WTC11 (cell line): ENCODE measurements at regions not wholly inside any gene's neighbourhood (a gene's known extent, or its start where the extent isn't known, plus 50 kb on each side); places are given as distances from the start of the nearest gene placed in this dataset.

Experiments used
- ATAC-seq: fragments of 200-7000 bp; cut with Tn5 transposase; 2 replicates; pipeline ENCODE4 v1.10.0; 2021; ENCODE audit warnings: mild to moderate bottlenecking, moderate library complexity
- CTCF ChIA-PET: fragments of 300-600 bp; sonication (Branson Sonifier 250); formaldehyde crosslinking; loops from one replicate; lab custom pipeline; 2021; ENCODE audit warnings: antibody characterized with exemption; lab: Charles Lee
- POLR2A ChIA-PET: fragments of 350-600 bp; sonication (Branson Sonifier 250); formaldehyde crosslinking; loops from one replicate; lab custom pipeline; 2021; ENCODE audit warnings: antibody characterized with exemption; lab: Charles Lee
- DNase-seq: peaks from one replicate; pipeline ENCODE4 v3.0.0; 2021; ENCODE audit warnings: low spot score
- H3K27ac Mint-ChIP-seq: 2 replicates; pipeline ENCODE4 v1.8.0; 2021; ENCODE audit warnings: mixed read lengths
- H3K27me3 Mint-ChIP-seq: 2 replicates; pipeline ENCODE4 v1.8.0; 2021; ENCODE audit warnings: low read depth, mild to moderate bottlenecking, moderate library complexity, mixed read lengths
- H3K36me3 Mint-ChIP-seq: 2 replicates; pipeline ENCODE4 v1.8.0; 2021; ENCODE audit warnings: mixed read lengths
- H3K4me1 Mint-ChIP-seq: 2 replicates; pipeline ENCODE4 v1.8.0; 2022; ENCODE audit warnings: mixed read lengths
- H3K4me3 Mint-ChIP-seq: 2 replicates; pipeline ENCODE4 v1.8.0; 2021; ENCODE audit warnings: mild to moderate bottlenecking, moderate library complexity, mixed read lengths
- H3K9me3 Mint-ChIP-seq: 2 replicates; pipeline ENCODE4 v1.8.0; 2021; ENCODE audit warnings: mixed read lengths
- CBFB ChIP-seq: sonication (generic); formaldehyde crosslinking; IDR thresholded peaks from 2 replicates; pipeline ENCODE4 v1.8.1; 2022; ENCODE audit warnings: mild to moderate bottlenecking, low read depth, missing genetic modification reagents
- E2F5 ChIP-seq: sonication (generic); formaldehyde crosslinking; IDR thresholded peaks from 2 replicates; pipeline ENCODE4 v1.8.1; 2022; ENCODE audit warnings: mild to moderate bottlenecking, moderate library complexity, missing genetic modification reagents
- ELF4 ChIP-seq: sonication (generic); formaldehyde crosslinking; IDR thresholded peaks from 2 replicates; pipeline ENCODE4 v1.8.1; 2022; ENCODE audit warnings: low read depth, mild to moderate bottlenecking, moderate library complexity, missing genetic modification reagents
- FOXP1 ChIP-seq: sonication (generic); formaldehyde crosslinking; IDR thresholded peaks from 2 replicates; pipeline ENCODE4 v1.8.0; 2022; ENCODE audit warnings: missing genetic modification reagents, mild to moderate bottlenecking, moderate library complexity, borderline replicate concordance
- GRHL2 ChIP-seq: fragments of 250-450 bp; sonication (Bioruptor Pico); IDR thresholded peaks from 2 replicates; pipeline ENCODE4 v1.8.0; 2022; ENCODE audit warnings: mild to moderate bottlenecking, moderate library complexity; ENCODE audit not compliant: insufficient replicate concordance, severe bottlenecking
- HMGA2 ChIP-seq: fragments of 250-450 bp; sonication (Bioruptor Pico); IDR thresholded peaks from 2 replicates; pipeline ENCODE4 v1.4.0; 2021; ENCODE audit warnings: mild to moderate bottlenecking, moderate library complexity
- IRF1 ChIP-seq: sonication (generic); formaldehyde crosslinking; IDR thresholded peaks from 2 replicates; pipeline ENCODE4 v1.8.0; 2023; ENCODE audit warnings: missing genetic modification reagents
- IRF2 ChIP-seq: sonication (generic); formaldehyde crosslinking; IDR thresholded peaks from 2 replicates; pipeline ENCODE4 v1.8.0; 2022; ENCODE audit warnings: low read depth, missing genetic modification reagents, borderline replicate concordance
- MYBL2 ChIP-seq: sonication (generic); formaldehyde crosslinking; IDR thresholded peaks from 2 replicates; pipeline ENCODE4 v1.8.1; 2023; ENCODE audit warnings: mild to moderate bottlenecking, moderate library complexity, missing genetic modification reagents
- NFE2L1 ChIP-seq: sonication (generic); formaldehyde crosslinking; IDR thresholded peaks from 2 replicates; pipeline ENCODE4 v1.8.1; 2023; ENCODE audit warnings: missing genetic modification reagents
- NFYB ChIP-seq: sonication (generic); formaldehyde crosslinking; conservative IDR thresholded peaks from 2 replicates; pipeline ENCODE4 v1.8.0; 2022; ENCODE audit warnings: low read depth, missing genetic modification reagents
- NR2C2 ChIP-seq: sonication (generic); formaldehyde crosslinking; IDR thresholded peaks from 2 replicates; pipeline ENCODE4 v1.8.0; 2022; ENCODE audit warnings: mild to moderate bottlenecking, missing genetic modification reagents
- RORB ChIP-seq: fragments of 250-450 bp; sonication (Bioruptor Pico); IDR thresholded peaks from 2 replicates; pipeline ENCODE4 v1.9.0; 2021; ENCODE audit warnings: mild to moderate bottlenecking
- ZNF263 ChIP-seq: sonication (generic); formaldehyde crosslinking; IDR thresholded peaks from 2 replicates; pipeline ENCODE4 v1.8.1; 2022; ENCODE audit warnings: low read depth, mild to moderate bottlenecking, moderate library complexity, missing genetic modification reagents
- ZNF317 ChIP-seq: sonication (generic); formaldehyde crosslinking; IDR thresholded peaks from 2 replicates; pipeline ENCODE4 v1.8.1; 2023; ENCODE audit warnings: low read depth, mild to moderate bottlenecking, moderate library complexity, missing genetic modification reagents, borderline replicate concordance
- ZNF396 ChIP-seq: fragments of 250-450 bp; sonication (Bioruptor Pico); IDR thresholded peaks from 2 replicates; pipeline ENCODE4 v1.8.0; 2021; ENCODE audit warnings: mild to moderate bottlenecking, moderate library complexity, borderline replicate concordance
- ZNF416 ChIP-seq: fragments of 250-450 bp; sonication (Bioruptor Pico); IDR thresholded peaks from 2 replicates; pipeline ENCODE4 v1.9.0; 2021; ENCODE audit warnings: mild to moderate bottlenecking, inconsistent platforms
- ZNF671 ChIP-seq: fragments of 250-450 bp; sonication (Bioruptor Pico); IDR thresholded peaks from 2 replicates; pipeline ENCODE4 v1.8.0; 2021; ENCODE audit warnings: mild to moderate bottlenecking
- TF ChIP-seq, protein P1 (sequence below): fragments of 250-450 bp; sonication (Bioruptor Pico); IDR thresholded peaks from 2 replicates; pipeline ENCODE4 v2.1.2; 2022; ENCODE audit warnings: mild to moderate bottlenecking, moderate library complexity
- TF ChIP-seq, protein P2 (sequence below): sonication (generic); formaldehyde crosslinking; IDR thresholded peaks from 2 replicates; pipeline ENCODE4 v1.8.1; 2022; ENCODE audit warnings: low read depth, mild to moderate bottlenecking, moderate library complexity, missing genetic modification reagents, borderline replicate concordance
- TF ChIP-seq, protein P3 (sequence below): fragments of 250-450 bp; sonication (Bioruptor Pico); IDR thresholded peaks from 2 replicates; pipeline ENCODE4 v1.8.0; 2021; ENCODE audit warnings: mild to moderate bottlenecking
- TF ChIP-seq, protein P4 (sequence below): sonication (generic); formaldehyde crosslinking; IDR thresholded peaks from 2 replicates; pipeline ENCODE4 v1.8.0; 2023; ENCODE audit warnings: missing genetic modification reagents, mild to moderate bottlenecking, borderline replicate concordance

- ChIA-PET CTCF (no interaction called here), POLR2A (no interaction called here)
- H3K9me3 Mint-ChIP-seq = peaks cover 39% of the 10 kb centered on the region
- no peak overlapping the region for H3K27ac Mint-ChIP-seq
- no peak overlapping the region for H3K4me3 Mint-ChIP-seq
- ATAC-seq = no peak
- DNase-seq = no peak
- TF ChIP-seq IRF1 (no peak), FOXP1 (no peak), MYBL2 (CRISPR knock-in tag) (no peak), ZNF317 (no peak), NR2C2 (CRISPR knock-in tag) (no peak), RORB (CRISPR knock-in tag) (no peak)
- TF ChIP-seq, protein P1, sequence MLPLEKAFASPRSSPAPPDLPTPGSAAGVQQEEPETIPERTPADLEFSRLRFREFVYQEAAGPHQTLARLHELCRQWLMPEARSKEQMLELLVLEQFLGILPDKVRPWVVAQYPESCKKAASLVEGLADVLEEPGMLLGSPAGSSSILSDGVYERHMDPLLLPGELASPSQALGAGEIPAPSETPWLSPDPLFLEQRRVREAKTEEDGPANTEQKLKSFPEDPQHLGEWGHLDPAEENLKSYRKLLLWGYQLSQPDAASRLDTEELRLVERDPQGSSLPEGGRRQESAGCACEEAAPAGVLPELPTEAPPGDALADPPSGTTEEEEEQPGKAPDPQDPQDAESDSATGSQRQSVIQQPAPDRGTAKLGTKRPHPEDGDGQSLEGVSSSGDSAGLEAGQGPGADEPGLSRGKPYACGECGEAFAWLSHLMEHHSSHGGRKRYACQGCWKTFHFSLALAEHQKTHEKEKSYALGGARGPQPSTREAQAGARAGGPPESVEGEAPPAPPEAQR = no peak
- H3K27me3 Mint-ChIP-seq = no peaks in the 10 kb centered on the region
- no peaks in the 10 kb centered on the region for H3K4me1 Mint-ChIP-seq
- peaks cover 7% of the 10 kb centered on the region for H3K36me3 Mint-ChIP-seq
Measured at GRCh38 chr9:111731928-111732327, 62.8 kb downstream of the SHOC1 start.

DNA sequence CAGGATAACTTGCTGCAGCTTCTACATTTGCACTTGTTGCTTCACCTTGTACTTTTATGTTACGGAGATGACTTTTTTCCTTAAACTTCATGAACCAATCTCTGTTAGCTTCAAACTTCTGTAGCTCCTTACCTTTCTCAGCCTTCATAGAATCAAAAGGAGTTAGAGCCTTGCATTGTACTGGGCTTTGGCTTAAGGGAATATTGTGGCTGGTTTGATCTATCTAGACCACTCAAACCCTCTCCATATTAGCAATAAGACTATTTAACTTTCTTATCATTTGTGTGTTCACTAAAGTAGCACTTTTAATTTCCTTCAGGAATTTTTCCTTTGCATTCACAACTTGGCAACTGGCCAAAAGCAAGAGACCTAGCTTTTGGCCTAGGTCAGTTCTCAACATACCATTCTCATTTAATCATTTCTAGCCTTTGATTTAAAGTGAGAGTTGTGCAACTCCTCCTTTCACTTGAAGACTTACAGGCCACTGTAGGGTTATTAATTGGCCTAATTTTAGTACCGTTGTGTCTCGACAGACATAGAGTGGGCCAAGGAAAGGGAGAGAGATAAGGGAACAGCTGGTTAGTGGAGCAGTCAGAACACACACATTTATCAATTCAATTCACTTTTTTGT, 63.7 kb downstream of the SHOC1 start:
- DNase-seq (no peak), ATAC-seq (no peak)
- peaks cover 7% of the 10 kb centered on the region for H3K36me3 Mint-ChIP-seq
- no peaks in the 10 kb centered on the region for H3K27me3 Mint-ChIP-seq
- CTCF ChIA-PET = no interaction called here
- peaks cover 30% of the 10 kb centered on the region for H3K9me3 Mint-ChIP-seq
- no peak overlapping the region for H3K4me3 Mint-ChIP-seq
- POLR2A ChIA-PET = no interaction called here
- TF ChIP-seq CBFB (CRISPR knock-in tag) (no peak), ZNF263 (CRISPR knock-in tag) (no peak), ZNF396 (CRISPR knock-in tag) (no peak), HMGA2 (CRISPR knock-in tag) (no peak), GRHL2 (CRISPR knock-in tag) (no peak), IRF2 (CRISPR knock-in tag) (no peak), ZNF317 (no peak), ZNF671 (CRISPR knock-in tag) (no peak), NFYB (CRISPR knock-in tag) (no peak), NFE2L1 (CRISPR knock-in tag) (no peak), ELF4 (CRISPR knock-in tag) (no peak), E2F5 (CRISPR knock-in tag) (no peak), ZNF416 (CRISPR knock-in tag) (no peak)
- TF ChIP-seq, protein P2, sequence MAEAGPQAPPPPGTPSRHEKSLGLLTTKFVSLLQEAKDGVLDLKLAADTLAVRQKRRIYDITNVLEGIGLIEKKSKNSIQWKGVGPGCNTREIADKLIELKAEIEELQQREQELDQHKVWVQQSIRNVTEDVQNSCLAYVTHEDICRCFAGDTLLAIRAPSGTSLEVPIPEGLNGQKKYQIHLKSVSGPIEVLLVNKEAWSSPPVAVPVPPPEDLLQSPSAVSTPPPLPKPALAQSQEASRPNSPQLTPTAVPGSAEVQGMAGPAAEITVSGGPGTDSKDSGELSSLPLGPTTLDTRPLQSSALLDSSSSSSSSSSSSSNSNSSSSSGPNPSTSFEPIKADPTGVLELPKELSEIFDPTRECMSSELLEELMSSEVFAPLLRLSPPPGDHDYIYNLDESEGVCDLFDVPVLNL = no peak
- TF ChIP-seq, protein P3, sequence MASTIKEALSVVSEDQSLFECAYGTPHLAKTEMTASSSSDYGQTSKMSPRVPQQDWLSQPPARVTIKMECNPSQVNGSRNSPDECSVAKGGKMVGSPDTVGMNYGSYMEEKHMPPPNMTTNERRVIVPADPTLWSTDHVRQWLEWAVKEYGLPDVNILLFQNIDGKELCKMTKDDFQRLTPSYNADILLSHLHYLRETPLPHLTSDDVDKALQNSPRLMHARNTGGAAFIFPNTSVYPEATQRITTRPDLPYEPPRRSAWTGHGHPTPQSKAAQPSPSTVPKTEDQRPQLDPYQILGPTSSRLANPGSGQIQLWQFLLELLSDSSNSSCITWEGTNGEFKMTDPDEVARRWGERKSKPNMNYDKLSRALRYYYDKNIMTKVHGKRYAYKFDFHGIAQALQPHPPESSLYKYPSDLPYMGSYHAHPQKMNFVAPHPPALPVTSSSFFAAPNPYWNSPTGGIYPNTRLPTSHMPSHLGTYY (CRISPR knock-in tag) = no peak
- TF ChIP-seq, protein P4, sequence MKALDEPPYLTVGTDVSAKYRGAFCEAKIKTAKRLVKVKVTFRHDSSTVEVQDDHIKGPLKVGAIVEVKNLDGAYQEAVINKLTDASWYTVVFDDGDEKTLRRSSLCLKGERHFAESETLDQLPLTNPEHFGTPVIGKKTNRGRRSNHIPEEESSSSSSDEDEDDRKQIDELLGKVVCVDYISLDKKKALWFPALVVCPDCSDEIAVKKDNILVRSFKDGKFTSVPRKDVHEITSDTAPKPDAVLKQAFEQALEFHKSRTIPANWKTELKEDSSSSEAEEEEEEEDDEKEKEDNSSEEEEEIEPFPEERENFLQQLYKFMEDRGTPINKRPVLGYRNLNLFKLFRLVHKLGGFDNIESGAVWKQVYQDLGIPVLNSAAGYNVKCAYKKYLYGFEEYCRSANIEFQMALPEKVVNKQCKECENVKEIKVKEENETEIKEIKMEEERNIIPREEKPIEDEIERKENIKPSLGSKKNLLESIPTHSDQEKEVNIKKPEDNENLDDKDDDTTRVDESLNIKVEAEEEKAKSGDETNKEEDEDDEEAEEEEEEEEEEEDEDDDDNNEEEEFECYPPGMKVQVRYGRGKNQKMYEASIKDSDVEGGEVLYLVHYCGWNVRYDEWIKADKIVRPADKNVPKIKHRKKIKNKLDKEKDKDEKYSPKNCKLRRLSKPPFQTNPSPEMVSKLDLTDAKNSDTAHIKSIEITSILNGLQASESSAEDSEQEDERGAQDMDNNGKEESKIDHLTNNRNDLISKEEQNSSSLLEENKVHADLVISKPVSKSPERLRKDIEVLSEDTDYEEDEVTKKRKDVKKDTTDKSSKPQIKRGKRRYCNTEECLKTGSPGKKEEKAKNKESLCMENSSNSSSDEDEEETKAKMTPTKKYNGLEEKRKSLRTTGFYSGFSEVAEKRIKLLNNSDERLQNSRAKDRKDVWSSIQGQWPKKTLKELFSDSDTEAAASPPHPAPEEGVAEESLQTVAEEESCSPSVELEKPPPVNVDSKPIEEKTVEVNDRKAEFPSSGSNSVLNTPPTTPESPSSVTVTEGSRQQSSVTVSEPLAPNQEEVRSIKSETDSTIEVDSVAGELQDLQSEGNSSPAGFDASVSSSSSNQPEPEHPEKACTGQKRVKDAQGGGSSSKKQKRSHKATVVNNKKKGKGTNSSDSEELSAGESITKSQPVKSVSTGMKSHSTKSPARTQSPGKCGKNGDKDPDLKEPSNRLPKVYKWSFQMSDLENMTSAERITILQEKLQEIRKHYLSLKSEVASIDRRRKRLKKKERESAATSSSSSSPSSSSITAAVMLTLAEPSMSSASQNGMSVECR (CRISPR knock-in tag) = no peak
- H3K27ac Mint-ChIP-seq = no peak overlapping the region
- no peaks in the 10 kb centered on the region for H3K4me1 Mint-ChIP-seq
